ENCODE measurements at regions not wholly inside any gene's neighbourhood (a gene's known extent, or its start where the extent isn't known, plus 50 kb on each side); places are given as distances from the start of the nearest gene placed in this dataset.

DNA sequence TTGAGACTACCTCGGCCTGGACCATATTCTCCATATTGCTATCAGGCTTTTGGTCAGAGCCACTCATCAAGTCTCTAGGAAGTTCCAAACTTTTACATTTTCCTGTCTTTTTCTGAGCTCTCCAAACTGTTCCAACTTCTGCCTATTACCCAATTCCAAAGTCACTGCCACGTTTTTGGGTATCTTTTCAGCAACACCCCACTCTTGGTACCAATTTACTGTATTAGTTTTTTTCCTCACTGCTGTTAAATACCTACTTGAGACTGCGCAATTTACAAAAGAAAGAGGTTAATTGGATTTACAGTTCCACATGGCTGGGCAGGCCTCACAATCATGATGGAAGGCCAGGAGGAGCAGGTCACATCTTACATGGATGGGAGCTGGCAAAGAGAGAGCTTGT, 507.8 kb upstream of the ZNF608 start:
- POLR2A ChIA-PET: no interaction called here
- no peak for DNase-seq (ENCODE audit: extremely low spot score)
- TF ChIP-seq, protein P1, sequence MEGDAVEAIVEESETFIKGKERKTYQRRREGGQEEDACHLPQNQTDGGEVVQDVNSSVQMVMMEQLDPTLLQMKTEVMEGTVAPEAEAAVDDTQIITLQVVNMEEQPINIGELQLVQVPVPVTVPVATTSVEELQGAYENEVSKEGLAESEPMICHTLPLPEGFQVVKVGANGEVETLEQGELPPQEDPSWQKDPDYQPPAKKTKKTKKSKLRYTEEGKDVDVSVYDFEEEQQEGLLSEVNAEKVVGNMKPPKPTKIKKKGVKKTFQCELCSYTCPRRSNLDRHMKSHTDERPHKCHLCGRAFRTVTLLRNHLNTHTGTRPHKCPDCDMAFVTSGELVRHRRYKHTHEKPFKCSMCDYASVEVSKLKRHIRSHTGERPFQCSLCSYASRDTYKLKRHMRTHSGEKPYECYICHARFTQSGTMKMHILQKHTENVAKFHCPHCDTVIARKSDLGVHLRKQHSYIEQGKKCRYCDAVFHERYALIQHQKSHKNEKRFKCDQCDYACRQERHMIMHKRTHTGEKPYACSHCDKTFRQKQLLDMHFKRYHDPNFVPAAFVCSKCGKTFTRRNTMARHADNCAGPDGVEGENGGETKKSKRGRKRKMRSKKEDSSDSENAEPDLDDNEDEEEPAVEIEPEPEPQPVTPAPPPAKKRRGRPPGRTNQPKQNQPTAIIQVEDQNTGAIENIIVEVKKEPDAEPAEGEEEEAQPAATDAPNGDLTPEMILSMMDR (IDR thresholded peaks at IDR 0.05; ENCODE audit: control extremely low read depth, extremely low read depth, low read depth, missing control alignments): no peak
- CTCF ChIA-PET: interaction anchor here (0.9 to 1.3 kb wide), 3 partner anchors 22 to 49 kb away, joined by 3 read pairs; no protein-coding TSS in a partner anchor

DNA sequence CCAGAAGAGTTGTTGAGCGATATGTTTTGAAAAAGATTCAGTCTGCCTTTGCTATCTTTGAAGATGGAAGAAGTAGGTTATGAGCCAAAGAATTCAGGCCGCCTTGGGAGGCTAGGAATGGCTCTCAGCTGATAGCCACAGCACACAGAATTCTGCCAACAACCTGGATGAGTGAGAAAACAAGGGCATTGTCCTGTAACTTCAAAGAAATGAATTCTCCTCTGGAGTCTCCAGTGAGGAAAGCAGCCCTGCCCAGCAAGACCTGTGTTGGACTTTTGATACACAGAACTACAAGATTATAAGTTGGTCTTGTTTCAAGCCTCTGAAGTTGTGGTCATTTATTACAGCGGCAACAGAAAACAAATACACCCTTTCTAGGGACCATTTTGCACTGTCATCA, 509.9 kb upstream of the ZNF608 start:
- ChIA-PET CTCF (no interaction called here), POLR2A (no interaction called here)
- DNase-seq (ENCODE audit: extremely low spot score): no peak
- TF ChIP-seq, protein P1 (IDR thresholded peaks at IDR 0.05; ENCODE audit: control extremely low read depth, extremely low read depth, low read depth, missing control alignments): no peak

DNA sequence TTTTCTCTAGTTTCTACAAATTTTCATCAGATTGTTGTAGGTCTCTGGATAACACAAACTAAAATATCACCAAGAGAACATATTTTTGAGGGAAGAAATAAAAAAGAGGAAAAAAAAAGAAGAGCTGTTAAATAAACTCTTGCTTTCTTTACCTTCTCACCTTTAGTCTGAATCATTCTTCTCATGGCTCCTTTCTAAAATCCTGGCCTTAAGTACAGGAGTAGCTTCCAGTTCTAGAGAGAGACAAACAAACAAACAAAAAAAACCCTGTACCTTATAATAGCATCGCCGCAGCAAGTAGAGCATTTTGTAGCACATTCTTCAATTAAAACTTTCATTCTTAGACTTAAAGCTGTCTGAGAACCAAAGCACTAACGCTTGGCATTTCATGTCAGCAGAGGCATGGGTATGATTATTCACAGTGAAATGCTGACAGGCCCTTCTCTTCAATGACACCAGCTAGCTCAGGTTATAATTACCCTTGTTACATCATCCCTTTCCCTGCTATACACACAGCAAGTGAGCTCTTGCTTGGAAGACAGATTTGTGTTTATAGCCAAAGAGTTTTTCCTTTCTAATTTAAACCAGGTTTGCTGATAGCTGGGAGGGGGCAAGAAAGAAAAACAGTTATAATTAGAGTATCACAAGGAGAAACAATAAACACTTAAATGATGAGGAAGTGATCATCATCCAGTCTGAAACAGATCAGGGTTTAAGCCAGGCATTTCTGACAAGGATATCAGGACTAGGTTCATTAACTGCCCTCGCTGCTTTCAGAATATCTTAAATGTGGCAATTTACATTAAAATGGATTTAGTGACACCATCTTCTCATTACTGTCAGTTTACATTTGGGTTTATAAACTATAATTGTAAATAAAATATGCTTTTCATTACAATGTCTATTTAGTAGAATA, 510.9 kb upstream of the ZNF608 start:
- DNase-seq (ENCODE audit: extremely low spot score): no peak
- ChIA-PET POLR2A (no interaction called here), CTCF (interaction anchor here (1.0 kb wide), 1 partner anchor 22 kb away, joined by 3 read pairs; no protein-coding TSS in a partner anchor)

DNA sequence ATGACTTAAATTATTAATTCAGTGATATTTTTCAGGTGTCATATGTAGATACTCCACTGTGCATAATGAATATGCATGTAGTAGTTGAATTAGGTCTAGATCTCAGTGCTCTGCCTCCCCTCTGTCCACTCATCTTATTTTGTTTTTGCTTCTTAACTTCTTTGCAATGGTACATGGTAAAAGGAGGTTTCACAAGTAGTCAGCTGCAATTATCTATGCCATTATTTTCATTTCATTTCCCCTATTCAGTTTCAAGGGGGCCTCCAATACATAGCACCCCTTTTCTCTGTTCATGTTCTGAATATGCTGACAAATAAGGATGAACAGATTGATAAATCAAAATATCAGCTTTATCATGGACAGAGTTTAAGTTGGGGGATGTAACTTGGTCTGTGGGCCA, 511.6 kb upstream of the ZNF608 start:
- no peak for DNase-seq (ENCODE audit: extremely low spot score)
- TF ChIP-seq, protein P1 (IDR thresholded peaks at IDR 0.05; ENCODE audit: control extremely low read depth, extremely low read depth, low read depth, missing control alignments): no peak
- POLR2A ChIA-PET: no interaction called here
- CTCF ChIA-PET: interaction anchor here (1.0 kb wide), 1 partner anchor 21 kb away, joined by 3 read pairs; no protein-coding TSS in a partner anchor

More for the DNA sequence above, 510.9 kb upstream of the ZNF608 start:
- TF ChIP-seq, protein P1 (IDR thresholded peaks at IDR 0.05; ENCODE audit: control extremely low read depth, extremely low read depth, low read depth, missing control alignments): no peak

DNA sequence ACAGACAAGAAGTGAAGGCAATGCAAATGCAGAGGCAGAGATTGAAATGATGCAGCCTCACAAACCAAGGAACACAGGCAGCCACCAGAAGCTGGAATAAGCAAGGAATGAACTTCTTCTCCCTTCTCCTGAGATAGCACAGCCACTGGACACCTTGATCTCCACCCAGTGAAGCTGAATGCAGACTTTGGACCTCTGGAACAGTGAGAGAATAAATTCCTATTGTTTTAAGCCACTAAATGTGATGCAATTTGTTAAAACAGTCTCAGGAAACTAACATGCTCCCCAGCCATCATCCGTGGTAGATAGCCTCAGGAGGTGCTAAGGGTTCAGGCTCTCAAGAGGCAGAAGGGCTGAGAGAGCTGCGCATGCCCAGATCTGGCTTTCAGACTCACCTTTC, 512.2 kb upstream of the ZNF608 start:
- POLR2A ChIA-PET: no interaction called here
- TF ChIP-seq, protein P1 (IDR thresholded peaks at IDR 0.05; ENCODE audit: control extremely low read depth, extremely low read depth, low read depth, missing control alignments): no peak
- no peak for DNase-seq (ENCODE audit: extremely low spot score)
- CTCF ChIA-PET: interaction anchor here (0.9 to 1.0 kb wide), 2 partner anchors 9 to 21 kb away, joined by 3 read pairs; no protein-coding TSS in a partner anchor

DNA sequence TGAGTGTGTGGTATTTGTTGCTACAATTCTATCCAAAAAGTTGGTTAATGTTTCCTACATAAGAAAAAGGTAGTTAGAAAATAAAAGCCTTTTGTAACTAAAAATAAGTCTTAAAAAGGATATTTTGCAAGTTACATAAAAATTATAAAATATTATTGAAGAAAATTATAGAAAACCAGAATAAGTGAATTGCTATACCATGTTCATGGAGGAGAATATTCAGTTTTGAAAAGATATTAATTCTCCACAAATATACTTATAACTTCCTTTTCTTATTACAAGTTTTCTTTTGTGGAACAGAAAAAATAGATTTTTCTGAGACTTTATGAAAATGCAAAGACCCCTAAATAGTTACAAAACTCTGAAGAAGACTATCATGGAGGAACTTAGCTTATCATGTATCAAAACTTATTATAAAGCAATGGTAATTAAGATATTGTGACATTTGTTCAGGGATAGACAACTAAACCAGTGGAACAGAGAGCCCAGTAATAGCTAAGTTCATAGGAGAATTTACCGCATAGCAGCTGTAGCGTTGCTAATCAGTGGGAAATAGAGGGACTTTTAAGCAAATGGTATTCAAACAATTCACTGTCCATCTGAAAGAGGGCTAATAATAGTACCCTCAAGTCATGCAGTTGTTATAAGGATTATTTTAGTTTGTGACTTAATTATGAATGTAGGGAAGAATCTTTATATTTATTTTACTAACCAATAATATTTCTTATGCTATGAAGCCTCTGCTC, 515.2 kb upstream of the ZNF608 start:
- DNase-seq (ENCODE audit: extremely low spot score): no peak
- ChIA-PET POLR2A (no interaction called here), CTCF (no interaction called here)
- TF ChIP-seq, protein P1 (IDR thresholded peaks at IDR 0.05; ENCODE audit: control extremely low read depth, extremely low read depth, low read depth, missing control alignments): no peak

Data from GM10248 (cell line).